ENCODE measurements at regions not wholly inside any gene's neighbourhood (a gene's known extent, or its start where the extent isn't known, plus 50 kb on each side); places are given as distances from the start of the nearest gene placed in this dataset.
"Not testable (repeated sequence)": the region's sequence is repeated elsewhere in the genome, so short reads cannot be mapped to it uniquely, and the experiment has no call there.

DNA sequence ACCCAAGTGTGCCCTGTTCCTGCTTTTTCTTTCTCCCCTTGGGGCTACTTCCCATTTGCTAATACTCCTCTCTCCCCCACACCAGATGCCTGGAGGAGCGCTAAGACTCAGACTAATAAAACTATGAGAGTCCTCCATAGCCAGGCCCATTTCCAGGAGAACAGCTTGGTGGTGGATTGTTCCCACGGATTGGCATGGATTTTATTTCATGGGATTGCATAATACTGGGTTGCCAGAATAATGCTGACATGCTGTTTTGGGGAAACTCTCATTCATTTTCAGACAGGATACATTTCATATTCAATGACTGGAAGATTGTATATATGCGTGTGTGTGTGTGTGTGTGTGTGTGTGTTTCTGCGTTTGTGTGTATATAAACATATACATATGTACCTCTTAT is 447.5 kb upstream of the PITX2 start:
- H3K4me3 ChIP-seq (ENCODE audit: control insufficient read depth in 2 of 3, extremely low read depth in 1 of 3, insufficient read depth in 2 of 3, low read depth in 1 of 3, low read length in 3 of 3): no peak overlapping the region
- dilution Hi-C loops (cut with MboI; ENCODE audit: extremely low pct_ligation_motif_present, low sequenced_read_pairs): no loop called here
- no peaks in the 10 kb centered on the region for H3K36me3 ChIP-seq (ENCODE audit: control insufficient read depth in 2 of 2, extremely low read depth in 1 of 2, insufficient read depth in 2 of 2, low read length in 2 of 2)
- H3K4me2 ChIP-seq (ENCODE audit: control insufficient read depth, extremely low read depth, insufficient read depth, low read depth, low read length): no peak overlapping the region
- H3K4me1 ChIP-seq (ENCODE audit: control insufficient read depth, extremely low read depth, insufficient read depth, low read length): no peaks in the 10 kb centered on the region
- no peaks in the 10 kb centered on the region for H3K27me3 ChIP-seq (ENCODE audit: control insufficient read depth, extremely low read depth, insufficient read depth, low read length)
- H4K20me1 ChIP-seq (ENCODE audit: control insufficient read depth, extremely low read depth, insufficient read depth, low read length): no peaks in the 10 kb centered on the region
- H2AFZ ChIP-seq (ENCODE audit: control insufficient read depth, low read length): no peak overlapping the region
- H3K9ac ChIP-seq (ENCODE audit: control insufficient read depth, extremely low read depth, insufficient read depth, low read length): no peak overlapping the region
- TF ChIP-seq, protein P1, sequence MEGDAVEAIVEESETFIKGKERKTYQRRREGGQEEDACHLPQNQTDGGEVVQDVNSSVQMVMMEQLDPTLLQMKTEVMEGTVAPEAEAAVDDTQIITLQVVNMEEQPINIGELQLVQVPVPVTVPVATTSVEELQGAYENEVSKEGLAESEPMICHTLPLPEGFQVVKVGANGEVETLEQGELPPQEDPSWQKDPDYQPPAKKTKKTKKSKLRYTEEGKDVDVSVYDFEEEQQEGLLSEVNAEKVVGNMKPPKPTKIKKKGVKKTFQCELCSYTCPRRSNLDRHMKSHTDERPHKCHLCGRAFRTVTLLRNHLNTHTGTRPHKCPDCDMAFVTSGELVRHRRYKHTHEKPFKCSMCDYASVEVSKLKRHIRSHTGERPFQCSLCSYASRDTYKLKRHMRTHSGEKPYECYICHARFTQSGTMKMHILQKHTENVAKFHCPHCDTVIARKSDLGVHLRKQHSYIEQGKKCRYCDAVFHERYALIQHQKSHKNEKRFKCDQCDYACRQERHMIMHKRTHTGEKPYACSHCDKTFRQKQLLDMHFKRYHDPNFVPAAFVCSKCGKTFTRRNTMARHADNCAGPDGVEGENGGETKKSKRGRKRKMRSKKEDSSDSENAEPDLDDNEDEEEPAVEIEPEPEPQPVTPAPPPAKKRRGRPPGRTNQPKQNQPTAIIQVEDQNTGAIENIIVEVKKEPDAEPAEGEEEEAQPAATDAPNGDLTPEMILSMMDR (optimal IDR thresholded peaks at IDR 0.05 in 1 of 3, IDR thresholded peaks at IDR 0.05 in 1 of 3, conservative IDR thresholded peaks at IDR 0.05 in 1 of 3; ENCODE audit: extremely low read depth in 1 of 3, insufficient read depth in 2 of 3, low read length in 3 of 3): no peak
- no peak for TF ChIP-seq EZH2 (IDR thresholded peaks at IDR 0.05; ENCODE audit: low read length)
- H3K79me2 ChIP-seq (ENCODE audit: control insufficient read depth, insufficient read depth, low read length): no peaks in the 10 kb centered on the region
- no peak for DNase-seq (ENCODE audit: low read depth, low spot score)
- no peak overlapping the region for H3K27ac ChIP-seq (ENCODE audit: control insufficient read depth, insufficient read depth, low read length)
- H3K9me1 ChIP-seq (ENCODE audit: control insufficient read depth, extremely low read depth, insufficient read depth, low read length): no peaks in the 10 kb centered on the region
- no peak for FAIRE-seq
- no peaks in the 10 kb centered on the region for H3K9me3 ChIP-seq (ENCODE audit: control insufficient read depth, low read depth, low read length)

- H3K27me3 ChIP-seq (ENCODE audit: control insufficient read depth, extremely low read depth, insufficient read depth, low read length): no peaks in the 10 kb centered on the region
- H2AFZ ChIP-seq (ENCODE audit: control insufficient read depth, low read length): no peak overlapping the region
- dilution Hi-C loops (cut with MboI; ENCODE audit: extremely low pct_ligation_motif_present, low sequenced_read_pairs): no loop called here
- H3K4me3 ChIP-seq (ENCODE audit: control insufficient read depth in 2 of 3, extremely low read depth in 1 of 3, insufficient read depth in 2 of 3, low read depth in 1 of 3, low read length in 3 of 3): no peak overlapping the region
- no peak overlapping the region for H3K27ac ChIP-seq (ENCODE audit: control insufficient read depth, insufficient read depth, low read length)
- TF ChIP-seq EZH2 (IDR thresholded peaks at IDR 0.05; ENCODE audit: low read length): no peak
- TF ChIP-seq, protein P1 (optimal IDR thresholded peaks at IDR 0.05 in 1 of 3, IDR thresholded peaks at IDR 0.05 in 1 of 3, conservative IDR thresholded peaks at IDR 0.05 in 1 of 3; ENCODE audit: extremely low read depth in 1 of 3, insufficient read depth in 2 of 3, low read length in 3 of 3): no peak
- FAIRE-seq: no peak
- no peaks in the 10 kb centered on the region for H3K9me1 ChIP-seq (ENCODE audit: control insufficient read depth, extremely low read depth, insufficient read depth, low read length)
- H3K79me2 ChIP-seq (ENCODE audit: control insufficient read depth, insufficient read depth, low read length): no peaks in the 10 kb centered on the region
- no peak overlapping the region for H3K9ac ChIP-seq (ENCODE audit: control insufficient read depth, extremely low read depth, insufficient read depth, low read length)
- H4K20me1 ChIP-seq (ENCODE audit: control insufficient read depth, extremely low read depth, insufficient read depth, low read length): no peaks in the 10 kb centered on the region
- no peaks in the 10 kb centered on the region for H3K9me3 ChIP-seq (ENCODE audit: control insufficient read depth, low read depth, low read length)
- H3K4me2 ChIP-seq (ENCODE audit: control insufficient read depth, extremely low read depth, insufficient read depth, low read depth, low read length): no peak overlapping the region
- no peaks in the 10 kb centered on the region for H3K4me1 ChIP-seq (ENCODE audit: control insufficient read depth, extremely low read depth, insufficient read depth, low read length)
- DNase-seq (ENCODE audit: low read depth, low spot score): no peak
- no peaks in the 10 kb centered on the region for H3K36me3 ChIP-seq (ENCODE audit: control insufficient read depth in 2 of 2, extremely low read depth in 1 of 2, insufficient read depth in 2 of 2, low read length in 2 of 2)
Observed at GRCh38 chr4:111074523-111075114, 451.7 kb upstream of the PITX2 start.

- FAIRE-seq; dilution Hi-C loops (cut with MboI; ENCODE audit: extremely low pct_ligation_motif_present, low sequenced_read_pairs): not testable (repeated sequence)
Observed at GRCh38 chr4:111076299-111076698, 453.4 kb upstream of the PITX2 start.

More at GRCh38 chr4:111076299-111076698, 453.4 kb upstream of the PITX2 start:
- DNase-seq (ENCODE audit: low read depth, low spot score); H3K9me1 ChIP-seq (ENCODE audit: control insufficient read depth, extremely low read depth, insufficient read depth, low read length); H3K9ac ChIP-seq (ENCODE audit: control insufficient read depth, extremely low read depth, insufficient read depth, low read length); H3K9me3 ChIP-seq (ENCODE audit: control insufficient read depth, low read depth, low read length); H3K79me2 ChIP-seq (ENCODE audit: control insufficient read depth, insufficient read depth, low read length); H3K4me2 ChIP-seq (ENCODE audit: control insufficient read depth, extremely low read depth, insufficient read depth, low read depth, low read length); H2AFZ ChIP-seq (ENCODE audit: control insufficient read depth, low read length); H3K27ac ChIP-seq (ENCODE audit: control insufficient read depth, insufficient read depth, low read length); H4K20me1 ChIP-seq (ENCODE audit: control insufficient read depth, extremely low read depth, insufficient read depth, low read length); H3K4me1 ChIP-seq (ENCODE audit: control insufficient read depth, extremely low read depth, insufficient read depth, low read length); H3K27me3 ChIP-seq (ENCODE audit: control insufficient read depth, extremely low read depth, insufficient read depth, low read length); H3K4me3 ChIP-seq (ENCODE audit: control insufficient read depth in 2 of 3, extremely low read depth in 1 of 3, insufficient read depth in 2 of 3, low read depth in 1 of 3, low read length in 3 of 3); H3K36me3 ChIP-seq (ENCODE audit: control insufficient read depth in 2 of 2, extremely low read depth in 1 of 2, insufficient read depth in 2 of 2, low read length in 2 of 2): not testable (repeated sequence)

Data from keratinocyte (primary cell).